Colonic mucosa (tissue), 4 donors: ENCODE measurements at regions not wholly inside any gene's neighbourhood (a gene's known extent, or its start where the extent isn't known, plus 50 kb on each side); places are given as distances from the start of the nearest gene placed in this dataset.

Source experiments
- DNase-seq: peaks from one replicate; pipeline ENCODE4 v3.0.0-alpha.2; 2020
- H3K27ac ChIP-seq: fragments of 200-600 bp; one replicate; pipeline ENCODE4 v1.8.0; 2021
- H3K27me3 ChIP-seq: fragments of 200-600 bp; one replicate; pipeline ENCODE4 v1.8.0; 2021
- H3K36me3 ChIP-seq: fragments of 200-600 bp; one replicate; pipeline ENCODE4 v1.8.0; 2021
- H3K4me1 ChIP-seq: fragments of 200-600 bp; one replicate; pipeline ENCODE4 v1.8.0; 2021; ENCODE audit warnings: mild to moderate bottlenecking
- H3K4me3 ChIP-seq: fragments of 200-600 bp; one replicate; pipeline ENCODE4 v1.8.0; 2021
- H3K9ac ChIP-seq, 2 donors: one replicate each; pipeline ENCODE4 v1.7.0; 2013; ENCODE audit warnings: control low read depth in 2 of 2, low read depth in 2 of 2, low read length in 2 of 2
- H3K9me3 ChIP-seq: fragments of 200-600 bp; one replicate; pipeline ENCODE4 v1.8.0; 2021
- intact Hi-C: fragments of 100-400 bp; cut with DNase I; formaldehyde crosslinking; loops from one replicate; pipeline ENCODE4 v1.14.1; 2022
- TF ChIP-seq, protein P1 (sequence below): fragments of 200-600 bp; IDR thresholded peaks from one replicate; pipeline ENCODE4 v1.8.0; 2022; ENCODE audit warnings: antibody characterized with exemption, mild to moderate bottlenecking
- donor health status: healthy.
- donor health status: DM: no; HTN: no; CAD: no.
- donor health status: DM: no; HTN: no; CAD: no.

DNA sequence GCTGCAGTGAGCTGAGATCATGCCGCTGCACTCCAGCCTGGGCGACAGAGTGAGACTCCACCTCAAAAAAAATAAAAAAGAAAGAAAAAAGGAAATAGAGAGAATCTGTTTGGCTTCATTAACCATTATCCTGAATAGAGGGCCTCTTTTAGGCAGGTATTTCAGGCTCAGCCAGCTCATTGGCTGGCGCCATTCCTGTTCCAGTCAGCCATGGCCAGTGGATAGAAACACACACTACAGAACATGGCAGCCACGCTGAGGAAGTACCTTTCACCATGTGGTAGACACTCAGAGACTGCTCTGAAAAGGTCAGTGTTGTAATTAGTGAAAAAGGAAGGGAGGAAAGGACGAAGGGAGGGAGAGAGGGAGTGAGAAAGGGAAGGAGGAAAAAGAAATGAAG lies 340.0 kb upstream of the ACTBL2 start:
- no peaks in the 10 kb centered on the region for H3K36me3 ChIP-seq
- no peak overlapping the region for H3K9ac ChIP-seq
- H3K9me3 ChIP-seq: no peaks in the 10 kb centered on the region
- no peak for DNase-seq
- no peaks in the 10 kb centered on the region for H3K4me1 ChIP-seq
- H3K27ac ChIP-seq: no peak overlapping the region
- no peak overlapping the region for H3K4me3 ChIP-seq
- TF ChIP-seq, protein P1, sequence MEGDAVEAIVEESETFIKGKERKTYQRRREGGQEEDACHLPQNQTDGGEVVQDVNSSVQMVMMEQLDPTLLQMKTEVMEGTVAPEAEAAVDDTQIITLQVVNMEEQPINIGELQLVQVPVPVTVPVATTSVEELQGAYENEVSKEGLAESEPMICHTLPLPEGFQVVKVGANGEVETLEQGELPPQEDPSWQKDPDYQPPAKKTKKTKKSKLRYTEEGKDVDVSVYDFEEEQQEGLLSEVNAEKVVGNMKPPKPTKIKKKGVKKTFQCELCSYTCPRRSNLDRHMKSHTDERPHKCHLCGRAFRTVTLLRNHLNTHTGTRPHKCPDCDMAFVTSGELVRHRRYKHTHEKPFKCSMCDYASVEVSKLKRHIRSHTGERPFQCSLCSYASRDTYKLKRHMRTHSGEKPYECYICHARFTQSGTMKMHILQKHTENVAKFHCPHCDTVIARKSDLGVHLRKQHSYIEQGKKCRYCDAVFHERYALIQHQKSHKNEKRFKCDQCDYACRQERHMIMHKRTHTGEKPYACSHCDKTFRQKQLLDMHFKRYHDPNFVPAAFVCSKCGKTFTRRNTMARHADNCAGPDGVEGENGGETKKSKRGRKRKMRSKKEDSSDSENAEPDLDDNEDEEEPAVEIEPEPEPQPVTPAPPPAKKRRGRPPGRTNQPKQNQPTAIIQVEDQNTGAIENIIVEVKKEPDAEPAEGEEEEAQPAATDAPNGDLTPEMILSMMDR: no peak
- intact Hi-C loops: no loop called here
- no peaks in the 10 kb centered on the region for H3K27me3 ChIP-seq

DNA sequence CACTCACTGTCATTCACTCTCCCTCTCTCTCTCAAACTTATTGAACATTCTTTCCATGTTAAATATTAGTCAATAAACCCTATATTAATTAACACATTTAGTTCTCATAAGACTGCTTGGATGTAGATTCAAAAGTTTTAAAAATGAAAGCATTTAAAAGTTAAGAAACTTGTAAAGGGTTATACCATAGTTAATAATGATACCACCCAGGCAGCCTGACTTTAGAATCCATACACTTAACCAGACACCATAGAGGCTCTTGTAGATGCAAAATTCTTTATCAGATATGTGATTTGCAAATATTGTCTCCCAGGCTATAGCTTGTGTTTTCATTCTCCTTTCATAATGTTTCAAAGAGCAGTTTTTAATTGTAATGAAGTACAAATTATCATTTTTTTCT lies 335.8 kb upstream of the ACTBL2 start:
- TF ChIP-seq, protein P1: no peak
- Histone ChIP-seq H3K27me3 (no peaks in the 10 kb centered on the region), H3K4me1 (no peaks in the 10 kb centered on the region), H3K9me3 (no peaks in the 10 kb centered on the region), H3K9ac (no peak overlapping the region), H3K36me3 (no peaks in the 10 kb centered on the region), H3K4me3 (no peak overlapping the region), H3K27ac (no peak overlapping the region)
- DNase-seq: no peak
- intact Hi-C loops: no loop called here

DNA sequence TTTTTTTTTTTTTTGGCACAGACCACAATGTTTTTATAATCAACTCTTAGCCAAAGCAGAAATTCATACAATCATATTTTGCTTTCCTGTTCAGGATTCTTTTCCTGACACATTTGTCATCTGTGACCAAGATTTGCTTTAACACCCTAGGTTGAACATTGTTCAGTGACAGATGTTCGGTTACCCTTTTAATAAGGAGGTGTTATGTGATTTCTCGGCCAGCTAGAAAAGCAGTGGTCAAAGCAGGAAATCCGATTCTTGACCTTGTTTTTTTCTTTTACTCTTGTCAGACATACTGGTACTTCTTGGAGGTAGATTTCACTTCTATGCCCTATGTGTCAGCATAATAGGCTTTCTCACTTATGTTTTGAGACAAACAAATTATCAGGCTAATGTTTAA lies 335.3 kb upstream of the ACTBL2 start:
- Histone ChIP-seq H3K4me1 (no peaks in the 10 kb centered on the region), H3K4me3 (no peak overlapping the region), H3K27ac (no peak overlapping the region), H3K36me3 (no peaks in the 10 kb centered on the region), H3K9me3 (no peaks in the 10 kb centered on the region), H3K27me3 (no peaks in the 10 kb centered on the region), H3K9ac (no peak overlapping the region)
- TF ChIP-seq, protein P1: no peak
- no peak for DNase-seq
- intact Hi-C loops: no loop called here

DNA sequence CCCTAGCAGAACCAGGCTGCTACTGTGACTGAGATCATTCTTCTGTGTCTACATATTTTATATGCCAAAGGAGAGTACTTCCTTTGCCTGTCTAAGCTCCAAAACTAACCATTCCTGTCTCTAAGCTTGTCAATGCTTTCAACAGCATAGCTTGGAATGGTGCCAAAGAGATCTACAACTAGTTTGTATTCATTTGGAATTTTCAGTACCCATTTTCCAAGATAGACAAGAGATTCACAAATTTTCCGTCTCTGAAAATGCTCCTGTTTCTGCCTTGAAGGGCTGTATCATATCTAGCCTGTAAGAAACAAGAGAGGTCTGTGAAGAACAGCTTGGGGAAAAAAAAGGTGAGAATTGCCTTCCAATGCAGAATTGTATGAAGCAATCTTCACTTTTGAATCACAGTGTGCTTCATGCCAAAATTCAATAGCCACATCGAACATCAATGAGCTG lies 334.4 kb upstream of the ACTBL2 start:
- H3K9me3 ChIP-seq: no peaks in the 10 kb centered on the region
- H3K27ac ChIP-seq: no peak overlapping the region
- intact Hi-C loops: no loop called here
- no peaks in the 10 kb centered on the region for H3K4me1 ChIP-seq
- H3K9ac ChIP-seq: no peak overlapping the region
- TF ChIP-seq, protein P1: no peak
- no peak for DNase-seq
- H3K36me3 ChIP-seq: no peaks in the 10 kb centered on the region
- H3K4me3 ChIP-seq: no peak overlapping the region
- H3K27me3 ChIP-seq: no peaks in the 10 kb centered on the region

DNA sequence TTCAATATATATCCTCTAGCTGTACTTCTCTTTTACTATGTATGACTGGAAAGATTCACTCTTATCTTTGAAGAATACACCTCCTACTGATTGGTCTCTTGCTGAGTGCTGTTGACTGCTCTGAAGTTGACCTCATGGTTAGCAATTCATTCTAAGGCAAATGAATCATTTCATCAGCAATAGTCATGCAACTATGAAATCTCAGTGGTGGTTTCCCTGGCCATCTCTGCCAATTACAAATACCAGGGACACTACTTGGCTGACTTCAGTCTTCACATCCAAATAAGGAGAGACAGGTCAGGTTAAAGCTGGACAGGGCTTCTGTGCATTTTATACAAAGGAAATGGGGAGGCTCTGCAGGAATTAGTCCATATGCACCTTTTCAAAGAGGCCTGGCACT lies 333.5 kb upstream of the ACTBL2 start:
- Histone ChIP-seq H3K4me1 (no peaks in the 10 kb centered on the region), H3K36me3 (no peaks in the 10 kb centered on the region), H3K27ac (no peak overlapping the region), H3K9me3 (no peaks in the 10 kb centered on the region), H3K9ac (no peak overlapping the region), H3K4me3 (no peak overlapping the region), H3K27me3 (no peaks in the 10 kb centered on the region)
- intact Hi-C loops: no loop called here
- no peak for DNase-seq
- TF ChIP-seq, protein P1: no peak

DNA sequence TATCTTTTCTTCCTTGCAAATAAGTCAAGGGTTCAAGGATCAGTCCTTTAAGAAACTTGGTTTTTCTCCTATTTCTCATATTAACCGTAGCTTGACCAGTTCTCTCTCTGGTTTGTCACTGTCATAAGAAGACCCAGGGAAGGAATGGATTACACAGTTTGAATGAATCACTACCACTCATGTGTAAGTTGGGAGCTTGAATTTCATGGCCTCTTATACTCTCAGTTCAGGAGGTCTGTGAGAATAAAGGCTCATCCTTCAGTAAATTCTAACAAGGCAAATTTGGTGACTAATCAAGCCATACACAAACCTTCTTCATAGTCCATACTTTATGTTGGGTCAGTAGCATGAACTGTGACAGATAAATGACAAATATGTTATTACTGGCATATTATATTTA lies 323.1 kb upstream of the ACTBL2 start:
- no peaks in the 10 kb centered on the region for H3K9me3 ChIP-seq
- no peak for DNase-seq
- H3K4me1 ChIP-seq: no peaks in the 10 kb centered on the region
- intact Hi-C loops: no loop called here
- no peak overlapping the region for H3K27ac ChIP-seq
- H3K27me3 ChIP-seq: no peaks in the 10 kb centered on the region
- H3K36me3 ChIP-seq: no peaks in the 10 kb centered on the region
- H3K4me3 ChIP-seq: no peak overlapping the region
- TF ChIP-seq, protein P1: no peak
- no peak overlapping the region for H3K9ac ChIP-seq
